ENCODE measurements at regions not wholly inside any gene's neighbourhood (a gene's known extent, or its start where the extent isn't known, plus 50 kb on each side); places are given as distances from the start of the nearest gene placed in this dataset.

DNA sequence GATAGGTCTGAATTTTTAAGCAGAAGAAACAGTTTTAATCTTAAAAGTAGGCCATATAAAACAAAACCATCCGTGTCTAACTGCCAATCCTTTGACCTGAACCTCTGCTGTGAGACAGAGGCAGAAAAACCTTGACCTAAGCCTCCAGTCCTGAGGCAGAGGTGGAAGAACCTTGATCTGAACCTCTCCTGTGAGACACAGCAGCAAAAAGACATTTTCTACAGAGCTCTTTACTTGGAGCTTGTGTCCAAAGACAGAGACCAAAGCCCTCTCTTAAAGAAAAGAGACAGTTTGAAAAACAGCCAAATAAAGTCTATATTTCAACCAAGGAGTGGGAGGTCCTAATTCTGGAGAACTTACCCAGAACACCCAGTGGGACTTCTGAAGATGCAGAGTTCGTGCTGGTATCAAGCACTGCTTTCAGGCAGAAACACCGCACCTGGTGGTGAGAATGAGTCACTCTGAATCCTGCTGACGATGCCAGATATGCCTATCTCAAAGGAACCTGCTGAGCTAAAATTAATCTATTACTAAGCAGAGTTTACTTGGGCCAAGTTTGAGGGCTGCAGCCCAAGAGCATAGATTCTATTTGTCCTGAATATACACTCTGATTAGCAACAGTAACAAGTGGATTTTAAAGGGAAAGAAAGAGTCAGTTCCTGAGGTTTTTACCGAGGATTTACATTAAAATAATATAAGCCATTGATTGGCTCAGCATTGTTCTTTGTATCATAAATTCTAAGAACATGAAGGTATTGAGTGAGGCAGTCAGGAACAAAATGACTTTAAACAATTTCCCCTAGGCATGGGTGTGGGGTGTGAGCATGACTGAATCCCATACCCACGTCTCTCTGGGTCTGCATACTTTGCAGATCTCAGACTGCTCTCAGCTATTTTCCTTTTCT lies 806.4 kb downstream of the TRIB2 start:
- TF ChIP-seq, protein P1, sequence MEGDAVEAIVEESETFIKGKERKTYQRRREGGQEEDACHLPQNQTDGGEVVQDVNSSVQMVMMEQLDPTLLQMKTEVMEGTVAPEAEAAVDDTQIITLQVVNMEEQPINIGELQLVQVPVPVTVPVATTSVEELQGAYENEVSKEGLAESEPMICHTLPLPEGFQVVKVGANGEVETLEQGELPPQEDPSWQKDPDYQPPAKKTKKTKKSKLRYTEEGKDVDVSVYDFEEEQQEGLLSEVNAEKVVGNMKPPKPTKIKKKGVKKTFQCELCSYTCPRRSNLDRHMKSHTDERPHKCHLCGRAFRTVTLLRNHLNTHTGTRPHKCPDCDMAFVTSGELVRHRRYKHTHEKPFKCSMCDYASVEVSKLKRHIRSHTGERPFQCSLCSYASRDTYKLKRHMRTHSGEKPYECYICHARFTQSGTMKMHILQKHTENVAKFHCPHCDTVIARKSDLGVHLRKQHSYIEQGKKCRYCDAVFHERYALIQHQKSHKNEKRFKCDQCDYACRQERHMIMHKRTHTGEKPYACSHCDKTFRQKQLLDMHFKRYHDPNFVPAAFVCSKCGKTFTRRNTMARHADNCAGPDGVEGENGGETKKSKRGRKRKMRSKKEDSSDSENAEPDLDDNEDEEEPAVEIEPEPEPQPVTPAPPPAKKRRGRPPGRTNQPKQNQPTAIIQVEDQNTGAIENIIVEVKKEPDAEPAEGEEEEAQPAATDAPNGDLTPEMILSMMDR (IDR thresholded peaks at IDR 0.05) = no peak
- no peak for TF ChIP-seq EZH2 (IDR thresholded peaks at IDR 0.05)
